H9 (cell line): ENCODE measurements at regions not wholly inside any gene's neighbourhood (a gene's known extent, or its start where the extent isn't known, plus 50 kb on each side); places are given as distances from the start of the nearest gene placed in this dataset.

ENCODE experiments used
- DNase-seq: peaks from one replicate; pipeline ENCODE4 v3.0.0-alpha.2; 2017
- H2AFZ ChIP-seq: one replicate; pipeline ENCODE4 v1.6.1; 2013; ENCODE audit warnings: mild to moderate bottlenecking, low read length, control low read depth, moderate library complexity
- H2AK5ac ChIP-seq: 2 replicates; pipeline ENCODE4 v1.6.1; 2013; ENCODE audit warnings: low read length, control low read depth, mixed read lengths; ENCODE audit not compliant: insufficient read length
- H2BK120ac ChIP-seq: one replicate; pipeline ENCODE4 v1.6.1; 2013; ENCODE audit warnings: low read depth, mild to moderate bottlenecking, low read length, control low read depth, inconsistent platforms; ENCODE audit not compliant: poor library complexity, severe bottlenecking
- H2BK12ac ChIP-seq: 2 replicates; pipeline ENCODE4 v1.6.1; 2013; ENCODE audit warnings: low read length, control low read depth, mixed read lengths, low read depth; ENCODE audit not compliant: insufficient read length
- H2BK15ac ChIP-seq: 2 replicates; pipeline ENCODE4 v1.6.1; 2013; ENCODE audit warnings: low read depth, low read length, control low read depth
- H2BK20ac ChIP-seq: one replicate; pipeline ENCODE4 v1.6.1; 2013; ENCODE audit warnings: low read depth, mild to moderate bottlenecking, low read length, control low read depth, inconsistent platforms; ENCODE audit not compliant: poor library complexity, severe bottlenecking
- H2BK5ac ChIP-seq: 2 replicates; pipeline ENCODE4 v1.6.1; 2013; ENCODE audit warnings: low read length, control low read depth, mixed read lengths; ENCODE audit not compliant: insufficient read length
- H3K14ac ChIP-seq: 2 replicates; pipeline ENCODE4 v1.6.1; 2013; ENCODE audit warnings: low read length, control low read depth; ENCODE audit not compliant: insufficient read depth
- H3K18ac ChIP-seq: 2 replicates; pipeline ENCODE4 v1.6.1; 2013; ENCODE audit warnings: low read depth, mild to moderate bottlenecking, mixed read lengths, low read length, control low read depth; ENCODE audit not compliant: insufficient read length
- H3K23ac ChIP-seq: 2 replicates; pipeline ENCODE4 v1.6.1; 2013; ENCODE audit warnings: low read length, control low read depth, mixed read lengths, low read depth; ENCODE audit not compliant: insufficient read length
- H3K23me2 ChIP-seq: 2 replicates; pipeline ENCODE4 v1.6.1; 2013; ENCODE audit warnings: low read depth, mild to moderate bottlenecking, mixed read lengths, low read length, control low read depth; ENCODE audit not compliant: insufficient read length, poor library complexity, severe bottlenecking
- H3K27ac ChIP-seq: 2 replicates; pipeline ENCODE4 v1.5.1; 2013; ENCODE audit warnings: low read length, control low read depth, mixed read lengths, low read depth; ENCODE audit not compliant: insufficient read length
- H3K27me3 ChIP-seq: 2 replicates; pipeline ENCODE4 v1.6.1; 2013; ENCODE audit warnings: low read length, control low read depth, inconsistent platforms; ENCODE audit not compliant: insufficient read depth
- H3K4ac ChIP-seq: 2 replicates; pipeline ENCODE4 v1.6.1; 2013; ENCODE audit warnings: low read depth, mild to moderate bottlenecking, control low read depth, inconsistent platforms, low read length, moderate library complexity
- H3K4me1 ChIP-seq: 2 replicates; pipeline ENCODE4 v1.6.1; 2013; ENCODE audit warnings: low read length, control low read depth, inconsistent platforms; ENCODE audit not compliant: insufficient read depth
- H3K4me2 ChIP-seq: 2 replicates; pipeline ENCODE4 v1.6.1; 2013; ENCODE audit warnings: low read length, control low read depth, mixed read lengths; ENCODE audit not compliant: insufficient read length, insufficient read depth
- H3K56ac ChIP-seq: 2 replicates; pipeline ENCODE4 v1.6.1; 2013; ENCODE audit warnings: low read depth, mild to moderate bottlenecking, mixed read lengths, low read length, control low read depth; ENCODE audit not compliant: insufficient read length
- H3K79me1 ChIP-seq: 2 replicates; pipeline ENCODE4 v1.6.1; 2013; ENCODE audit warnings: low read depth, mild to moderate bottlenecking, moderate library complexity, low read length, control low read depth, inconsistent platforms; ENCODE audit not compliant: insufficient read depth, poor library complexity, severe bottlenecking
- H3K79me2 ChIP-seq: 2 replicates; pipeline ENCODE4 v1.6.1; 2013; ENCODE audit warnings: low read length, control low read depth, inconsistent platforms; ENCODE audit not compliant: insufficient read depth
- H3K9ac ChIP-seq: 2 replicates; pipeline ENCODE4 v1.6.1; 2013; ENCODE audit warnings: low read length, control low read depth, mixed read lengths; ENCODE audit not compliant: insufficient read length; ENCODE audit errors: extremely low read depth
- H3K9me3 ChIP-seq: one replicate; pipeline ENCODE4 v1.6.1; 2013; ENCODE audit warnings: low read depth, low read length, inconsistent platforms; ENCODE audit not compliant: control insufficient read depth
- H3T11ph ChIP-seq: one replicate; pipeline ENCODE4 v1.6.1; 2013; ENCODE audit warnings: mild to moderate bottlenecking, low read length, control low read depth, inconsistent platforms
- H4K20me1 ChIP-seq: one replicate; pipeline ENCODE4 v1.6.1; 2013; ENCODE audit not compliant: control insufficient read depth, insufficient read length, insufficient read depth
- H4K5ac ChIP-seq: 2 replicates; pipeline ENCODE4 v1.6.1; 2013; ENCODE audit warnings: low read depth, mild to moderate bottlenecking, mixed read lengths, low read length, control low read depth; ENCODE audit not compliant: insufficient read length
- H4K8ac ChIP-seq: replicated peaks from 2 replicates; pipeline ENCODE4 v1.6.1; 2013; ENCODE audit warnings: low read length, control low read depth, mixed read lengths, low read depth; ENCODE audit not compliant: insufficient read length
- H4K91ac ChIP-seq: 2 replicates; pipeline ENCODE4 v1.6.1; 2013; ENCODE audit warnings: low read depth, mild to moderate bottlenecking, moderate library complexity, mixed read lengths, low read length, control low read depth; ENCODE audit not compliant: insufficient read length
- H3K27ac Mint-ChIP-seq, 3 experiments: 2 replicates in 2 of 3; 3 replicates in 1 of 3; pipeline ENCODE4 v1.8.0; 2020 to 2021; ENCODE audit warnings: mixed read lengths in 3 of 3, mild to moderate bottlenecking in 1 of 3, moderate library complexity in 1 of 3
- H3K27me3 Mint-ChIP-seq: 2 replicates; pipeline ENCODE4 v1.8.0; 2021; ENCODE audit warnings: low read depth, mild to moderate bottlenecking, moderate library complexity, mixed read lengths
- H3K36me3 Mint-ChIP-seq, 3 experiments: 2 replicates in 2 of 3; 3 replicates in 1 of 3; pipeline ENCODE4 v1.8.0; 2020 to 2021; ENCODE audit warnings: low read depth in 3 of 3, mixed read lengths in 3 of 3; ENCODE audit not compliant: insufficient read depth in 1 of 3
- H3K4me1 Mint-ChIP-seq, 2 experiments: 2 replicates each; pipeline ENCODE4 v1.8.0; 2020; ENCODE audit warnings: mixed read lengths in 2 of 2
- H3K4me3 Mint-ChIP-seq, 2 experiments: 2 replicates in 1 of 2; 3 replicates in 1 of 2; pipeline ENCODE4 v1.8.0; 2020 to 2021; ENCODE audit warnings: mild to moderate bottlenecking in 2 of 2, mixed read lengths in 2 of 2, moderate library complexity in 1 of 2
- H3K9me3 Mint-ChIP-seq, 2 experiments: 2 replicates in 1 of 2; 3 replicates in 1 of 2; pipeline ENCODE4 v1.8.0; 2020; ENCODE audit warnings: mild to moderate bottlenecking in 2 of 2, mixed read lengths in 2 of 2, moderate library complexity in 1 of 2
- CTCF ChIP-seq: fragments of 200-600 bp; sonication (generic); conservative IDR thresholded peaks from 3 replicates; pipeline ENCODE4 v1.8.0; 2021; ENCODE audit warnings: antibody characterized with exemption, mild to moderate bottlenecking
- WGBS: extraction: QIAGEN DNeasy Blood & Tissue Kit; methylation state at CpG from one replicate; pipeline ENCODE4 v1.1.7; 2013; ENCODE audit warnings: missing lambda C conversion rate, low lambda C conversion rate, mixed read lengths; ENCODE audit not compliant: insufficient read length; ENCODE audit errors: extremely low coverage; 5-methylcytosine and 5-hydroxymethylcytosine counted together

GRCh38 chr4:27223326-27223725 is 362.7 kb downstream of the STIM2 start:
- H4K20me1 ChIP-seq: no peaks in the 10 kb centered on the region
- H3K27ac ChIP-seq: no peak overlapping the region
- H2BK15ac ChIP-seq: no peak overlapping the region
- H4K91ac ChIP-seq: no peak overlapping the region
- no peaks in the 10 kb centered on the region for H3K27me3 Mint-ChIP-seq
- DNase-seq: no peak
- no peak overlapping the region for H4K8ac ChIP-seq
- H3K4me1 Mint-ChIP-seq: no peaks in the 10 kb centered on the region
- H3K23ac ChIP-seq: no peak overlapping the region
- no peak overlapping the region for H2BK120ac ChIP-seq
- no peaks in the 10 kb centered on the region for H3K4me1 ChIP-seq
- H3K9ac ChIP-seq: no peak overlapping the region
- no peaks in the 10 kb centered on the region for H3K79me2 ChIP-seq
- H2BK20ac ChIP-seq: no peak overlapping the region
- no peaks in the 10 kb centered on the region for H3K27me3 ChIP-seq
- no peak overlapping the region for H3K4me2 ChIP-seq
- H4K5ac ChIP-seq: no peak overlapping the region
- no peak overlapping the region for H2AFZ ChIP-seq
- no peak overlapping the region for H2BK12ac ChIP-seq
- H3K79me1 ChIP-seq: no peaks in the 10 kb centered on the region
- no peak overlapping the region for H3K14ac ChIP-seq
- H3K9me3 Mint-ChIP-seq: no peaks in the 10 kb centered on the region
- no peak overlapping the region for H3K4ac ChIP-seq
- no peaks in the 10 kb centered on the region for H3K23me2 ChIP-seq
- H2BK5ac ChIP-seq: no peak overlapping the region
- H3K18ac ChIP-seq: no peak overlapping the region
- H2AK5ac ChIP-seq: no peak overlapping the region
- H3K9me3 ChIP-seq: no peaks in the 10 kb centered on the region
- H3K36me3 Mint-ChIP-seq: no peaks in the 10 kb centered on the region
- TF ChIP-seq CTCF: no peak
- no peak overlapping the region for H3K27ac Mint-ChIP-seq
- H3K56ac ChIP-seq: no peak overlapping the region
- H3T11ph ChIP-seq: no peak overlapping the region
- no CpG with 5 or more reads among the region's 2 CpGs for WGBS
- H3K4me3 Mint-ChIP-seq: no peak overlapping the region
